GM23248 (cell line): ENCODE measurements at regions not wholly inside any gene's neighbourhood (a gene's known extent, or its start where the extent isn't known, plus 50 kb on each side); places are given as distances from the start of the nearest gene placed in this dataset.

Experiments used
- EZH2 ChIP-seq: fragments of 200-600 bp; sonication (generic); IDR thresholded peaks from 2 replicates; pipeline ENCODE4 v1.6.1; 2018; ENCODE audit warnings: antibody characterized with exemption, mild to moderate bottlenecking; ENCODE audit not compliant: insufficient read depth, poor library complexity, severe bottlenecking
- EZH2phosphoT487 ChIP-seq: fragments of 200-600 bp; sonication (generic); IDR thresholded peaks from 2 replicates; pipeline ENCODE4 v1.6.1; 2018; ENCODE audit warnings: antibody characterized with exemption, moderate library complexity, mild to moderate bottlenecking, low read depth; ENCODE audit not compliant: insufficient read depth

DNA sequence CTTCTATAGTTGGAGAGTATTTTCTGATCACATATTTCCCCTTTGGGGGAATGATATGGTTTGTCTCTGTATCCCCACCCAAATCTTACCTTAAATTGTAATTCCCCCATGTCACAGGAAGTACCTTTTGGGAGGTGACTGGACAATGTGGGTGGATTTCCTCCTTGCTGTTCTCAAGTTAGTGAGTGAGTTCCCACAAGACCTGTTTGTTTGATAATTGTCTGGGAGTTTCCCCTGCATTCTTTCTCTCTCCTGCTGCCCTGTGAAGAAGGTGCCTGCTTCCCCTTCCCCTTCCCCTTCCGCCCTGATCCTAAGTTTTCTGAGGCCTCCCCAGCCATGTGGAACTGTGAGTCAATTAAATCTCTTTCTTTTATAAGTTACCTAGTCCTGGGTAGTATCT is 222.7 kb upstream of the SLC39A10 start:
- TF ChIP-seq EZH2 (no peak), EZH2phosphoT487 (no peak)
